ENCODE measurements at regions not wholly inside any gene's neighbourhood (a gene's known extent, or its start where the extent isn't known, plus 50 kb on each side); places are given as distances from the start of the nearest gene placed in this dataset.

DNA sequence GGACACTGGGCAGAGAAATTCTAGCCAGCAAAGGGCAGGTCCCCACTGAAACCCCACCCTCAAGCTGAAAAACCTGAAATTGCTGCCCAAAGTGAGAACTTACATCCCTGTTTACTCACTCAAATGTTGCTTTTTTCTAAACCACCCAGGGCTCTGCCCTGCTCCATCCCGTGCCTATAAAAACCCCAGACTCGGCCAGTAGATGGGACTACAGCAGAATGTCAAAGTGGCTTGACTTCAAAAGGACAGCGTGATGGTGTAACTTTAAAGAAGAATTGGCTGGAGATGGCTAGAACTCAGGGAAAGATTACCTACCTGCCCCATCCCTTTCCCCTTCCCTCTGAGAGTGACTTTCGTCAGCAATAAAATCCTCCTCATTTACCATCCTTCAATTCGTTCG lies 246.9 kb downstream of the PYDC2 start:
- Histone ChIP-seq H3F3A (ENCODE audit: low read depth) (peaks cover 6% of the 10 kb centered on the region), H3K9ac (no peak overlapping the region), H3K9me3 (ENCODE audit: low read depth) (no peaks in the 10 kb centered on the region), H3K4me3 (no peak overlapping the region), H4K20me1 (ENCODE audit: low read depth) (no peaks in the 10 kb centered on the region), H2AFZ (replicated peaks) (peak overlapping the region; percentile 15), H3K4me2 (no peak overlapping the region), H3K4me1 (no peaks in the 10 kb centered on the region), H3K27me3 (no peaks in the 10 kb centered on the region), H3K27ac (no peak overlapping the region), H3K79me2 (ENCODE audit: low read depth) (no peaks in the 10 kb centered on the region), H3K36me3 (no peaks in the 10 kb centered on the region)
- Mint-ChIP-seq H3K27ac (no peak overlapping the region), H3K27me3 (ENCODE audit: insufficient read depth, low read depth) (peaks cover 4% of the 10 kb centered on the region), H3K9me3 (peaks cover 17% of the 10 kb centered on the region), H3K4me3 (no peak overlapping the region), H3K4me1 (peaks cover 3% of the 10 kb centered on the region), H3K36me3 (peaks cover 1% of the 10 kb centered on the region)
- TF ChIP-seq CTCF (IDR thresholded peaks at IDR 0.05) (no peak), EZH2phosphoT487 (IDR thresholded peaks at IDR 0.05) (no peak), EZH2 (IDR thresholded peaks at IDR 0.05) (no peak)
- peak; percentile 9 for DNase-seq (ENCODE audit: low spot score)

DNA sequence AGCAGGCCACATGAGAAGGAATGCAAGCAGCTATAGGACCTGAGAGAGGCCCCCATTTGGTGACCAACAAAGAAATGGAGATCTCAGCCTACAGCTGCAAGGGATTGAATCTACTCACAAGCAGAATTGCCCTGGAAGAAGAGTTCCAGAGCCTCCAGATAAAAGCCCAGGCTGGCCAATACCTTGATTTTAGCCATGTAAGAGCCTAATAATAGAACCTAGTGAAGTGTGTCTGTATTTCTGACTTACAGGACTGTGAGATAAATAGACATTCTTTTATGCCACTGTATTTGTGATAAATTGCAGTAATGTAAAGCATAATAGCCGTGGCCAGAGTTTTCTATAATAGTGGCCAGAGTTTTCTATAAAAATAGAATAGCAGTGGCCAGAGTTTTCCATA lies 254.6 kb downstream of the PYDC2 start:
- Histone ChIP-seq H3K4me2 (no peak overlapping the region), H3K27me3 (no peaks in the 10 kb centered on the region), H3K4me3 (no peak overlapping the region), H3F3A (ENCODE audit: low read depth) (no peaks in the 10 kb centered on the region), H3K9me3 (ENCODE audit: low read depth) (no peaks in the 10 kb centered on the region), H3K9ac (no peak overlapping the region), H3K79me2 (ENCODE audit: low read depth) (no peaks in the 10 kb centered on the region), H3K27ac (no peak overlapping the region), H2AFZ (replicated peaks) (peak overlapping the region; percentile 70), H4K20me1 (ENCODE audit: low read depth) (no peaks in the 10 kb centered on the region), H3K4me1 (peaks cover 9% of the 10 kb centered on the region), H3K36me3 (no peaks in the 10 kb centered on the region)
- Mint-ChIP-seq H3K36me3 (no peaks in the 10 kb centered on the region), H3K4me1 (no peaks in the 10 kb centered on the region), H3K27ac (no peak overlapping the region), H3K9me3 (peaks cover 7% of the 10 kb centered on the region), H3K27me3 (ENCODE audit: insufficient read depth, low read depth) (peaks cover 4% of the 10 kb centered on the region), H3K4me3 (no peak overlapping the region)
- DNase-seq (ENCODE audit: low spot score): peak; percentile 7
- TF ChIP-seq EZH2 (IDR thresholded peaks at IDR 0.05): no peak
- no peak for TF ChIP-seq EZH2phosphoT487 (IDR thresholded peaks at IDR 0.05)
- no peak for TF ChIP-seq CTCF (IDR thresholded peaks at IDR 0.05)

DNA sequence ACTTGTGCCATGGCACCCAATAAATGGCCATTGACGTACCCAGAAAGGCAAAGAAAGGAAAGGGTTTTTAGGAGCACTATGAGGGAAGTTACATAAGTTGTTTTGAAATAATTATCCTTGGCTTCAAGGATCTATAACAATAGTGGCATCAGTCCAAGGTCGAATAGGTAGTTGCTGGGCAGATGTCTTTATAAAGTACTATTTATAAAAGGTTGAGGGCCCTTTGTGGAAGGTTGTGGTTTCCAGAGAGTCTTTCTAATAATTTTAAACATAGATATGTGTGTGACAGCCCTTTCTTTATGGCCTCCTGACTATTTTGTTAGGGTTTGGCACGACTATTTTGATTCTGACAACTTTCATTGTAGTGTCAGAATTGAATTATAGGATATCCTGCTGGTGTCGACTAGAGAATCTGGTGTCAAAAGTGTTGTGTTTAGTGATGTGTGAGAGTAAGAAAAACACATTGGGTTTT lies 260.5 kb downstream of the PYDC2 start:
- no peaks in the 10 kb centered on the region for H3K27me3 Mint-ChIP-seq (ENCODE audit: insufficient read depth, low read depth)
- peaks cover 2% of the 10 kb centered on the region for H3K4me1 Mint-ChIP-seq
- H3K79me2 ChIP-seq (ENCODE audit: low read depth): no peaks in the 10 kb centered on the region
- H3K27ac Mint-ChIP-seq: no peak overlapping the region
- H3K4me3 Mint-ChIP-seq: no peak overlapping the region
- no peaks in the 10 kb centered on the region for H4K20me1 ChIP-seq (ENCODE audit: low read depth)
- no peaks in the 10 kb centered on the region for H3K4me1 ChIP-seq
- H3K27ac ChIP-seq: no peak overlapping the region
- no peak overlapping the region for H3K4me2 ChIP-seq
- no peak overlapping the region for H3K9ac ChIP-seq
- H3K9me3 ChIP-seq (ENCODE audit: low read depth): no peaks in the 10 kb centered on the region
- H3K4me3 ChIP-seq: no peak overlapping the region
- H2AFZ ChIP-seq (replicated peaks): no peak overlapping the region
- no peaks in the 10 kb centered on the region for H3K27me3 ChIP-seq
- H3K36me3 Mint-ChIP-seq: no peaks in the 10 kb centered on the region
- H3K36me3 ChIP-seq: no peaks in the 10 kb centered on the region
- no peak for DNase-seq (ENCODE audit: low spot score)
- TF ChIP-seq CTCF (IDR thresholded peaks at IDR 0.05) (no peak), EZH2phosphoT487 (IDR thresholded peaks at IDR 0.05) (no peak), EZH2 (IDR thresholded peaks at IDR 0.05) (no peak)
- no peaks in the 10 kb centered on the region for H3F3A ChIP-seq (ENCODE audit: low read depth)
- no peaks in the 10 kb centered on the region for H3K9me3 Mint-ChIP-seq

Data from neural progenitor cell (in vitro differentiated cells).